ENCODE measurements at regions not wholly inside any gene's neighbourhood (a gene's known extent, or its start where the extent isn't known, plus 50 kb on each side); places are given as distances from the start of the nearest gene placed in this dataset.

DNA sequence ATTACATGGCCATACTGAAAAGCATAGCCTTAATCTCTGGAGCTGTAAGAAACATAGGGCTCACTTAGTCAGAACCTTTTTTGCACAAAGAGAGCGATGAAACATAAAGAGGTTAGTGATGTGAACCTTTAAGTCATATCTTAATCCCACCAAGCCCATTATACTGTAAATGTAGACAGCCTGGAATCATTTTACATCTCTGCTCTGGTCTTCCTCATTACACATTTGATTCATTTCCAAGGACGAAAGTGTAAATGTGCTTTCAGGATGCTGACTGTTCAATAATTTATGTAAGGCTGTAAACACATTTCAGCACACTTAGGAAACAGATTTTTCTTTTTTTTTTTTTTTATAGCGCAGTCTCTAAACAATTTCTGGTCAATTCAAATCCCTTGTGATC is 131.3 kb upstream of the B3GAT2 start:
- H3K14ac ChIP-seq (ENCODE audit: low read length in 2 of 2), result no peak overlapping the region
- no peaks in the 10 kb centered on the region for H3K27me3 ChIP-seq (ENCODE audit: control insufficient read depth in 1 of 2, insufficient read depth in 1 of 2, low read length in 2 of 2)
- H2AFZ ChIP-seq (ENCODE audit: low read depth, low read length), result no peak overlapping the region
- DNase-seq, result no peak
- H2BK120ac ChIP-seq (ENCODE audit: low read depth, low read length), result no peak overlapping the region
- H2BK5ac ChIP-seq (ENCODE audit: low read depth, low read length, poor library complexity, severe bottlenecking), result no peak overlapping the region
- H3K79me1 ChIP-seq (replicated peaks; ENCODE audit: low read length, poor library complexity, severe bottlenecking), result no peaks in the 10 kb centered on the region
- no peak overlapping the region for H3K4me3 ChIP-seq (ENCODE audit: insufficient read depth in 1 of 2, low read depth in 1 of 2, low read length in 2 of 2)
- H3K9me3 ChIP-seq (ENCODE audit: control insufficient read depth, low read length), result no peaks in the 10 kb centered on the region
- H2BK12ac ChIP-seq (ENCODE audit: low read length in 2 of 2), result no peak overlapping the region
- H3K9ac ChIP-seq (ENCODE audit: low read length), result no peak overlapping the region
- no peak overlapping the region for H2BK15ac ChIP-seq (ENCODE audit: low read depth, poor library complexity, severe bottlenecking)
- H3K36me3 ChIP-seq (ENCODE audit: control insufficient read depth in 1 of 2, insufficient read depth in 2 of 2, low read depth in 1 of 2, low read length in 2 of 2), result no peaks in the 10 kb centered on the region
- no peak overlapping the region for H3K27ac ChIP-seq (ENCODE audit: low read length, poor library complexity, severe bottlenecking)
- no peak overlapping the region for H3K4ac ChIP-seq (ENCODE audit: low read depth in 1 of 2, low read length in 2 of 2)
- no peak overlapping the region for H3K18ac ChIP-seq (ENCODE audit: low read depth in 1 of 2, low read length in 2 of 2)
- no peak overlapping the region for H3K4me2 ChIP-seq (ENCODE audit: low read length, poor library complexity, severe bottlenecking)
- H3K23ac ChIP-seq (ENCODE audit: low read length in 2 of 2), result no peak overlapping the region
- peaks cover 3% of the 10 kb centered on the region for H3K4me1 ChIP-seq (ENCODE audit: control insufficient read depth, insufficient read depth, low read depth, low read length)
- WGBS, result 94% methylated on average over 2 of the region's 3 CpGs
- no peak overlapping the region for H4K91ac ChIP-seq (ENCODE audit: low read length)
- no peak overlapping the region for H2AK5ac ChIP-seq (ENCODE audit: low read length, severe bottlenecking)
- H4K8ac ChIP-seq (ENCODE audit: low read length), result no peak overlapping the region

DNA sequence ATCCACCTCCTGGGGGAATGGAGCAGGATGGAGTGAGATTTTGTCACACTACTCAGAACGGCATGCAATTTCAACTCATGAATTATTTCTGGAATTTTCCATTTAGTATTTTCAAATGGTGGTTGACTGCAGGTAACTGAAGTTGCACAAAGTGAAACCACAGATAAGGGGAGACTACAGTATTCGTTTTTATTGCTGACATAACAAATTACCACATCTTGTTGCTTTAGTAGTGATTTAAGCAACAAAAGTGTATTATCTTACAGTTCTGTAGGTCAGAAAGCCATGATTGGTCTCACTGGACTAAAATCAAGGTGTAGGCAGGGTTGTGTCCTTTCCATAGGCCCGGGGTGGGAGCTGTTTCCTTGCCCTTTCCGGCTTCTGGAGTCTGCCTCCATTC is 133.4 kb upstream of the B3GAT2 start:
- Histone ChIP-seq H3K36me3 (ENCODE audit: control insufficient read depth in 1 of 2, insufficient read depth in 2 of 2, low read depth in 1 of 2, low read length in 2 of 2) (no peaks in the 10 kb centered on the region), H2AFZ (ENCODE audit: low read depth, low read length) (no peak overlapping the region), H2BK5ac (ENCODE audit: low read depth, low read length, poor library complexity, severe bottlenecking) (no peak overlapping the region), H3K27me3 (ENCODE audit: control insufficient read depth in 1 of 2, insufficient read depth in 1 of 2, low read length in 2 of 2) (no peaks in the 10 kb centered on the region), H2AK5ac (ENCODE audit: low read length, severe bottlenecking) (no peak overlapping the region), H3K27ac (ENCODE audit: low read length, poor library complexity, severe bottlenecking) (no peak overlapping the region), H3K14ac (ENCODE audit: low read length in 2 of 2) (no peak overlapping the region), H3K9me3 (ENCODE audit: control insufficient read depth, low read length) (no peaks in the 10 kb centered on the region), H4K8ac (ENCODE audit: low read length) (no peak overlapping the region), H2BK12ac (ENCODE audit: low read length in 2 of 2) (no peak overlapping the region), H2BK15ac (ENCODE audit: low read depth, poor library complexity, severe bottlenecking) (no peak overlapping the region), H3K18ac (ENCODE audit: low read depth in 1 of 2, low read length in 2 of 2) (no peak overlapping the region), H3K4me3 (ENCODE audit: insufficient read depth in 1 of 2, low read depth in 1 of 2, low read length in 2 of 2) (no peak overlapping the region), H3K9ac (ENCODE audit: low read length) (no peak overlapping the region), H3K23ac (ENCODE audit: low read length in 2 of 2) (no peak overlapping the region), H2BK120ac (ENCODE audit: low read depth, low read length) (no peak overlapping the region), H3K79me1 (replicated peaks; ENCODE audit: low read length, poor library complexity, severe bottlenecking) (no peaks in the 10 kb centered on the region), H3K4me1 (ENCODE audit: control insufficient read depth, insufficient read depth, low read depth, low read length) (peaks cover 3% of the 10 kb centered on the region), H3K4me2 (ENCODE audit: low read length, poor library complexity, severe bottlenecking) (no peak overlapping the region), H4K91ac (ENCODE audit: low read length) (no peak overlapping the region), H3K4ac (ENCODE audit: low read depth in 1 of 2, low read length in 2 of 2) (no peak overlapping the region)
- DNase-seq, result no peak
- 89% methylated on average over 2 of the region's 4 CpGs for WGBS

DNA sequence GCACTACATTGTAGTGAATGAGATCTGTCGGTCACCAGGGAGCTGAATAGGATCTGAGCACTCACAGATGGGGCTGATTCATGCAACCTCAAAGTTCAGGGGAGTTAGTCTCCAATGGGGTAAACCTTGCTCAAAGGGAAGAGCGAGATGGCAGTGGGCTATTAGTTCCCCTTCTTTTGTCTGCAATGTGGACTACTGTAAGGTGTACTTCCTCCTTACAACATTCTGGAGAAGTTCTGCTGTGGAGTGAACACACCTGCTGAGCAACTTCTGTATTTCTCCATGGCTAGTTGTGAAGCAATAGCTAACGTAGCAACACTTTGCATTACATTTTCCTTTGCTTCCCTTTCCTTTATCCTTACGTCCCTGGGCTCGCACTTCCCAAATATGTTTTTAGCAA is 134.3 kb upstream of the B3GAT2 start:
- WGBS, result 97% methylated on average over 5 of the region's 5 CpGs
- Histone ChIP-seq H3K36me3 (ENCODE audit: control insufficient read depth in 1 of 2, insufficient read depth in 2 of 2, low read depth in 1 of 2, low read length in 2 of 2) (no peaks in the 10 kb centered on the region), H3K4me2 (ENCODE audit: low read length, poor library complexity, severe bottlenecking) (no peak overlapping the region), H2BK15ac (ENCODE audit: low read depth, poor library complexity, severe bottlenecking) (no peak overlapping the region), H3K4ac (ENCODE audit: low read depth in 1 of 2, low read length in 2 of 2) (no peak overlapping the region), H4K91ac (ENCODE audit: low read length) (no peak overlapping the region), H3K27me3 (ENCODE audit: control insufficient read depth in 1 of 2, insufficient read depth in 1 of 2, low read length in 2 of 2) (no peaks in the 10 kb centered on the region), H3K23ac (ENCODE audit: low read length in 2 of 2) (no peak overlapping the region), H3K27ac (ENCODE audit: low read length, poor library complexity, severe bottlenecking) (no peak overlapping the region), H3K9me3 (ENCODE audit: control insufficient read depth, low read length) (no peaks in the 10 kb centered on the region), H2BK5ac (ENCODE audit: low read depth, low read length, poor library complexity, severe bottlenecking) (no peak overlapping the region), H3K14ac (ENCODE audit: low read length in 2 of 2) (no peak overlapping the region), H3K18ac (ENCODE audit: low read depth in 1 of 2, low read length in 2 of 2) (no peak overlapping the region), H3K79me1 (replicated peaks; ENCODE audit: low read length, poor library complexity, severe bottlenecking) (no peaks in the 10 kb centered on the region), H3K4me3 (ENCODE audit: insufficient read depth in 1 of 2, low read depth in 1 of 2, low read length in 2 of 2) (no peak overlapping the region), H3K9ac (ENCODE audit: low read length) (no peak overlapping the region), H2AFZ (ENCODE audit: low read depth, low read length) (no peak overlapping the region), H2AK5ac (ENCODE audit: low read length, severe bottlenecking) (no peak overlapping the region), H3K4me1 (ENCODE audit: control insufficient read depth, insufficient read depth, low read depth, low read length) (peaks cover 3% of the 10 kb centered on the region), H2BK120ac (ENCODE audit: low read depth, low read length) (no peak overlapping the region), H2BK12ac (ENCODE audit: low read length in 2 of 2) (no peak overlapping the region), H4K8ac (ENCODE audit: low read length) (no peak overlapping the region)
- no peak for DNase-seq

DNA sequence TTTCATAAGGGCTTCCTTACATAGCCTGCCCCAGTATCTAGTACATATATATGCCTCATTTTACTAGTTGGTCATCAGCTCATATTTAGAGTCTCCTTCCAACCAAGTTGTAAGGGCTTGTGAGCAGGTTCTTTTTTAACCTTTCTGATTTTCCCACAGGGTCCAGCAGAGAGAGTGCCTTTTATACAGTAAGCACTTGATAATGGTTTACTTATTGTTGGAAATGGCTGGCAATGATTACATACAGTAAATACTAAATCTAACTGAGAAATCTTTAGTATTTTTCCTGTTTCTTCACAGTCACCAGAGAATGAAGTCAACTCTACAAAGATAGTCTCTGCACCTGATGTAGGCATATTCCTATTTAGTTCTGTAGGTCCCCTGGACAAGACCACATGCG is 135.1 kb upstream of the B3GAT2 start:
- Histone ChIP-seq H3K27ac (ENCODE audit: low read length, poor library complexity, severe bottlenecking) (no peak overlapping the region), H4K8ac (ENCODE audit: low read length) (no peak overlapping the region), H3K4ac (ENCODE audit: low read depth in 1 of 2, low read length in 2 of 2) (no peak overlapping the region)

More for the DNA sequence above, 135.1 kb upstream of the B3GAT2 start:
- Histone ChIP-seq H3K36me3 (ENCODE audit: control insufficient read depth in 1 of 2, insufficient read depth in 2 of 2, low read depth in 1 of 2, low read length in 2 of 2) (no peaks in the 10 kb centered on the region), H4K91ac (ENCODE audit: low read length) (no peak overlapping the region), H2BK15ac (ENCODE audit: low read depth, poor library complexity, severe bottlenecking) (no peak overlapping the region), H2BK120ac (ENCODE audit: low read depth, low read length) (no peak overlapping the region), H3K4me2 (ENCODE audit: low read length, poor library complexity, severe bottlenecking) (no peak overlapping the region), H3K27me3 (ENCODE audit: control insufficient read depth in 1 of 2, insufficient read depth in 1 of 2, low read length in 2 of 2) (no peaks in the 10 kb centered on the region), H3K4me3 (ENCODE audit: insufficient read depth in 1 of 2, low read depth in 1 of 2, low read length in 2 of 2) (no peak overlapping the region), H2BK12ac (ENCODE audit: low read length in 2 of 2) (no peak overlapping the region), H3K79me1 (replicated peaks; ENCODE audit: low read length, poor library complexity, severe bottlenecking) (no peaks in the 10 kb centered on the region), H2BK5ac (ENCODE audit: low read depth, low read length, poor library complexity, severe bottlenecking) (no peak overlapping the region), H2AFZ (ENCODE audit: low read depth, low read length) (no peak overlapping the region), H3K18ac (ENCODE audit: low read depth in 1 of 2, low read length in 2 of 2) (no peak overlapping the region), H3K9ac (ENCODE audit: low read length) (no peak overlapping the region), H3K9me3 (ENCODE audit: control insufficient read depth, low read length) (no peaks in the 10 kb centered on the region), H3K4me1 (ENCODE audit: control insufficient read depth, insufficient read depth, low read depth, low read length) (peaks cover 2% of the 10 kb centered on the region), H2AK5ac (ENCODE audit: low read length, severe bottlenecking) (no peak overlapping the region), H3K23ac (ENCODE audit: low read length in 2 of 2) (no peak overlapping the region), H3K14ac (ENCODE audit: low read length in 2 of 2) (no peak overlapping the region)
- DNase-seq, result no peak
- WGBS, result no CpG with 5 or more reads among the region's 1 CpG

Measured in mesenchymal stem cell (in vitro differentiated cells and primary cell).